ENCODE measurements at regions not wholly inside any gene's neighbourhood (a gene's known extent, or its start where the extent isn't known, plus 50 kb on each side); places are given as distances from the start of the nearest gene placed in this dataset.

DNA sequence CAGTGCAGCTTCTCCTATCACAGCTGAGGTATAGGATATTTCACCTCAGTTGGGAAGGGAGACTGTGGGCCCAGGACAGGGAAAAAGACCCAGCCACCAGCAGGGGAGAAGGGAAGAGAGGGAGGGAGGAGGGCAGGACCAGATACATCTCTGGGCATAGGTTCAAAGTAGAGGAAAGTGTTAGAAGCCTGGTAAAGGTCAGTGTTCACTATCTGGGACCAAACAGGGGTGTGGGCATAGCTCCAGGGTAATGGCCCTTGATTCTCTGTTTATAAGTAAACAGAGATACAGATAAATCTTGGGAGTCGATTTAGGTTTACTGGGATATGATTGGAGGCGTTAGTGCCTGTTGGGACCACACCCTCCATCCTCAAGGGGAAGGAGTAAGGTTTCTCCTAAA lies 266.2 kb downstream of the LRFN2 start:
- TF ChIP-seq CTCF (conservative IDR thresholded peaks at IDR 0.05) (no peak), EZH2 (IDR thresholded peaks at IDR 0.05; ENCODE audit: low read depth) (no peak)
